Testis (tissue), 2 donors: ENCODE measurements at regions not wholly inside any gene's neighbourhood (a gene's known extent, or its start where the extent isn't known, plus 50 kb on each side); places are given as distances from the start of the nearest gene placed in this dataset.
A peak's percentile ranks its signal among the peaks of the same experiment; 100 is the strongest.
"Not testable (repeated sequence)": the region's sequence is repeated elsewhere in the genome, so short reads cannot be mapped to it uniquely, and the experiment has no call there.

Experiments
- DNase-seq: peaks from one replicate; pipeline ENCODE4 v3.0.0-alpha.2; 2019
- H3K27ac ChIP-seq, 2 donors: fragments of 200-600 bp; sonication (generic); one replicate each; pipeline ENCODE4 v1.5.1; 2019
- H3K27me3 ChIP-seq: fragments of 200-600 bp; sonication (generic); one replicate; pipeline ENCODE4 v1.5.1; 2019
- H3K36me3 ChIP-seq: fragments of 200-600 bp; sonication (generic); one replicate; pipeline ENCODE4 v1.5.1; 2017; ENCODE audit warnings: low read depth; ENCODE audit errors: missing control alignments
- H3K4me1 ChIP-seq: fragments of 200-600 bp; sonication (generic); one replicate; pipeline ENCODE4 v1.5.1; 2019
- H3K4me3 ChIP-seq, 2 donors: fragments of 200-600 bp; sonication (generic); one replicate each; pipeline ENCODE4 v1.5.1; 2017 to 2019
- H3K9me3 ChIP-seq: fragments of 200-600 bp; sonication (generic); one replicate; pipeline ENCODE4 v1.5.1; 2017
- POLR2A ChIP-seq: fragments of 450-650 bp; IDR thresholded peaks from one replicate; pipeline ENCODE4 v1.6.1; 2017; ENCODE audit warnings: antibody characterized with exemption, mild to moderate bottlenecking, moderate library complexity
- WGBS, 2 donors: methylation state at CpG; one replicate each; pipeline ENCODE4 v1.1.5; 2018; 5-methylcytosine and 5-hydroxymethylcytosine counted together
- intact Hi-C: fragments of 100-400 bp; cut with DNase I; formaldehyde crosslinking; loops from one replicate; pipeline ENCODE4 v1.15.1; 2023; ENCODE audit warnings: low total_unique reads
- TF ChIP-seq, protein P1 (sequence below), 3 experiments: fragments of 450-650 bp in 2 of 3; fragments of 200-600 bp in 1 of 3; sonication (generic) in 1 of 3; IDR thresholded peaks; one replicate each; pipeline ENCODE4 v1.5.1; 2016 to 2019; ENCODE audit warnings: antibody characterized with exemption in 3 of 3, mild to moderate bottlenecking in 2 of 3, moderate library complexity in 1 of 3

DNA sequence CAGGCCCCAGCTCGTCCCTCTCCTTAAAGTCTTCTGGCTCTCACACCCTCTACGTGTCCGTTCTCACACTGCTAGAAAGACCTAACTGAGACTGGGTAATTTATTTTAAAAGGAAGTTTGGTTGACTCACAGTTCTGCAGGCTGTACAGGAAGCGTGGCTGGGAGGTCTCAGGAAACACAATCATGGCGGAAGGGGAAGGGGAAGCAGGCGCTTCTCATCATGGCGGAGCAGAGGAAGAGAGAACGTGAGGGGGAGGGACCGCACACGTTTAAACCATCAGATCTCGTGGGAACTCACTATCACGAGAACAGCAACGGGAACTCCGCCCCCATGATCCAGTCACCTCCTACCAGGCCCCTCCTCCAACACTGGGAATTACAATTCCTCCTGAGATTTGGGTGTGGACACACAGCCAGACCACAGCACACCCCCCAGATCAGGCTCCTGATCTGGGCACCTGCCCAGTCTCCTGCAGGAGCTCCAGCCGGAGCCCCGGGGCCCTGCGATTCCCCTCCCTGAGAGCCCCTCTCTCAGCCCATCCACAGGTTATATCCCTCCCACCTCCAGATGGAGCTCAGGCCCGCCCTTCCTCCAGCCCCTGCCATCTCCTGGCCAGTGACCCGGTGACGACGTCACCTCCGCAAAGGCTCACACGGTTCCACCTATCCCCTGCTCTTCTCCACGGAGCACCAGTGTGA is 170.2 kb downstream of the BRD1 start:
- DNase-seq = peak; percentile 82
- H3K27ac ChIP-seq = peak overlapping the region in 1 of 2 donors; percentile 41
- no peak for TF ChIP-seq POLR2A
- 62 to 66% methylated on average over 15 to 24 of the region's 24 CpGs for WGBS, 2 donors
- intact Hi-C loops = no loop called here
- H3K9me3 ChIP-seq = no peaks in the 10 kb centered on the region
- no peaks in the 10 kb centered on the region for H3K27me3 ChIP-seq
- H3K4me3 ChIP-seq = peak overlapping the region; percentile 29 to 66
- H3K4me1 ChIP-seq = no peaks in the 10 kb centered on the region
- H3K36me3 ChIP-seq = no peaks in the 10 kb centered on the region

DNA sequence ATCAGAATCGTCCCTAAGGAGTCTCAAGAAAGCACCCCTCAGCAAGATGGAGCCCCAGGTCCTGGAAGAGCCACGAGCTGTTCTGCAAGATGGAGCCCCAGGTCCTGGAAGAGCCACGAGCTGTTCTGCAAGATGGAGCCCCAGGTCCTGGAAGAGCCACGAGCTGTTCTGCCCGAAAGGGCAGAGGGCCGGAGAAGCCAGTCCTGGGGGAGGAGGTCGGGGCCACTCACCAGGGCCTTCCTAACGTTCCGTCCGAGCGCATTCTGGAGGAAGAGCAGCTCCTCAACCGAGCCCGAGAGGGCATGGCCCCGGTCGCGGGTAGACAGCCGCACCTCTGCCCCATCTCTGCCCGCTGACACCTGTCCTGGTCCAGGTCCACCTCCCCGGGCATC is 170.8 kb downstream of the BRD1 start:
- H3K36me3 ChIP-seq, H3K4me1 ChIP-seq, H3K27me3 ChIP-seq, intact Hi-C loops, H3K9me3 ChIP-seq: not testable (repeated sequence)
- 60 to 66% methylated on average over 10 to 19 of the region's 19 CpGs for WGBS, 2 donors
- DNase-seq = peak; percentile 53
- peak overlapping the region in 1 of 2 donors; percentile 41 for H3K27ac ChIP-seq
- H3K4me3 ChIP-seq = peak overlapping the region; percentile 29 to 66

DNA sequence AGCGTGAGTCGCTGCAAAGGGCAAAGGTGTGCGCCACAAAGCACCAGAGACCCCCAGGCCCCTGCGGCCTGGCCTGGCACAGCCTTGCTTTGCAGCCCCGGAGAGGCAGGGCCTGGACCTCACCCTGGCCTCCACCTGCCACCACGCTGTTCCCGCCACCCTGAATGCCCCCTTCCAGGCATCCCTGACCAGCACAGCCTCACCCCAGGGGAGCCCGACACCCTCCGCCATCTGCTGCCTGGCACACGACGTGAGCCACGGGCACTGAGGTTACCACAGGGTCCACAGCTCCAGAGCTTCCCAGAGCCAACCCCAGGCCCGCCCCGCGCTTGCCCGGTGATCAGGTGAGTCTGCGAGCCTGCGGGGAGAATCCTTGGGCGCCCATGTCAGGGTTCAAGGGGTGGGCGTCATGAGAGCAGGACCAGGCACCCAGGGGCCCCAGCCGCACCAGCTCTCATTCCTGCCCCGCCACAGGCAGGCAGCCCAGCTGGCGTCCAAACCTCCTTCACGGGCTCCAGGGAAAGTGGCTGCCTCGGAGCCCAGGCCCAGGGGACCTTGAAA is 171.3 kb downstream of the BRD1 start:
- no peaks in the 10 kb centered on the region for H3K27me3 ChIP-seq
- H3K4me3 ChIP-seq = peak overlapping the region; percentile 29 to 66
- intact Hi-C loops = no loop called here
- H3K9me3 ChIP-seq = no peaks in the 10 kb centered on the region
- no peak overlapping the region for H3K27ac ChIP-seq
- TF ChIP-seq POLR2A = no peak
- TF ChIP-seq, protein P1, sequence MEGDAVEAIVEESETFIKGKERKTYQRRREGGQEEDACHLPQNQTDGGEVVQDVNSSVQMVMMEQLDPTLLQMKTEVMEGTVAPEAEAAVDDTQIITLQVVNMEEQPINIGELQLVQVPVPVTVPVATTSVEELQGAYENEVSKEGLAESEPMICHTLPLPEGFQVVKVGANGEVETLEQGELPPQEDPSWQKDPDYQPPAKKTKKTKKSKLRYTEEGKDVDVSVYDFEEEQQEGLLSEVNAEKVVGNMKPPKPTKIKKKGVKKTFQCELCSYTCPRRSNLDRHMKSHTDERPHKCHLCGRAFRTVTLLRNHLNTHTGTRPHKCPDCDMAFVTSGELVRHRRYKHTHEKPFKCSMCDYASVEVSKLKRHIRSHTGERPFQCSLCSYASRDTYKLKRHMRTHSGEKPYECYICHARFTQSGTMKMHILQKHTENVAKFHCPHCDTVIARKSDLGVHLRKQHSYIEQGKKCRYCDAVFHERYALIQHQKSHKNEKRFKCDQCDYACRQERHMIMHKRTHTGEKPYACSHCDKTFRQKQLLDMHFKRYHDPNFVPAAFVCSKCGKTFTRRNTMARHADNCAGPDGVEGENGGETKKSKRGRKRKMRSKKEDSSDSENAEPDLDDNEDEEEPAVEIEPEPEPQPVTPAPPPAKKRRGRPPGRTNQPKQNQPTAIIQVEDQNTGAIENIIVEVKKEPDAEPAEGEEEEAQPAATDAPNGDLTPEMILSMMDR (IDR thresholded peaks at IDR 0.05) = no peak
- H3K36me3 ChIP-seq = no peaks in the 10 kb centered on the region
- no peaks in the 10 kb centered on the region for H3K4me1 ChIP-seq
- no peak for DNase-seq
- WGBS, 2 donors = 55 to 73% methylated on average over 12 to 25 of the region's 25 CpGs

DNA sequence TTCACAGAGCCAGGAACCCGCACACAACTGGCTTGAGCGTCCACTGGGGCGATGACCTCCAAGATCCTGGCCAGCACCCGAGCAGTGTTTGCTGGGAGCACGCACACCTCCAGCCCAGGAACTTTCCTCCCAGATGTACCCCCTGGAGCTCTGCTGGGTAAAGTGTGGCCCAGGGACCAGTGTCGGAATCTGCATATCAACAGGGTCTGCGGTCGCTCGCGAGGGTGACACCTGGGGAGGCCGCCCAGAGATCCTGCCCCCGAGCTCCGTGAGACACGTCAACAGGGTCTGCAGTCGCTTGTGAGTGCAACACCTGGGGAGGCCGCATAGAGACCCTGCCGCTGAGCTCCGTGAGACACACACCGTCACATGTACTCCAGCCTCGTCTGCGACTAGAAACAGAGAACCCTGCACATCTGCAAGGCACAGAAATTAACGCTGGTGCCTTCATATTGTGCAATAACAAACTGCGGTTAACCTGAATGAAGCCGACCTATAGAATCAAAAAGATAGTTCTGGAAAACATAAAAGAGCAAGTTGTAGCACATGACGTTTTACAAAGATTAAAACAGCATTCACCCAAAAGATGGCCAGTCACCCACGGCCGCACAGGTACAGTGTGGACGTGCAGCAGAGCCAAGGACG is 172.4 kb downstream of the BRD1 start:
- no peak for DNase-seq
- Histone ChIP-seq H3K4me3 (no peak overlapping the region), H3K4me1 (no peaks in the 10 kb centered on the region), H3K9me3 (no peaks in the 10 kb centered on the region), H3K27ac (no peak overlapping the region), H3K36me3 (no peaks in the 10 kb centered on the region), H3K27me3 (no peaks in the 10 kb centered on the region)
- 55 to 60% methylated on average over 17 to 29 of the region's 29 CpGs for WGBS, 2 donors
- no peak for TF ChIP-seq POLR2A
- TF ChIP-seq, protein P1 (IDR thresholded peaks at IDR 0.05) = no peak
- intact Hi-C loops = no loop called here

DNA sequence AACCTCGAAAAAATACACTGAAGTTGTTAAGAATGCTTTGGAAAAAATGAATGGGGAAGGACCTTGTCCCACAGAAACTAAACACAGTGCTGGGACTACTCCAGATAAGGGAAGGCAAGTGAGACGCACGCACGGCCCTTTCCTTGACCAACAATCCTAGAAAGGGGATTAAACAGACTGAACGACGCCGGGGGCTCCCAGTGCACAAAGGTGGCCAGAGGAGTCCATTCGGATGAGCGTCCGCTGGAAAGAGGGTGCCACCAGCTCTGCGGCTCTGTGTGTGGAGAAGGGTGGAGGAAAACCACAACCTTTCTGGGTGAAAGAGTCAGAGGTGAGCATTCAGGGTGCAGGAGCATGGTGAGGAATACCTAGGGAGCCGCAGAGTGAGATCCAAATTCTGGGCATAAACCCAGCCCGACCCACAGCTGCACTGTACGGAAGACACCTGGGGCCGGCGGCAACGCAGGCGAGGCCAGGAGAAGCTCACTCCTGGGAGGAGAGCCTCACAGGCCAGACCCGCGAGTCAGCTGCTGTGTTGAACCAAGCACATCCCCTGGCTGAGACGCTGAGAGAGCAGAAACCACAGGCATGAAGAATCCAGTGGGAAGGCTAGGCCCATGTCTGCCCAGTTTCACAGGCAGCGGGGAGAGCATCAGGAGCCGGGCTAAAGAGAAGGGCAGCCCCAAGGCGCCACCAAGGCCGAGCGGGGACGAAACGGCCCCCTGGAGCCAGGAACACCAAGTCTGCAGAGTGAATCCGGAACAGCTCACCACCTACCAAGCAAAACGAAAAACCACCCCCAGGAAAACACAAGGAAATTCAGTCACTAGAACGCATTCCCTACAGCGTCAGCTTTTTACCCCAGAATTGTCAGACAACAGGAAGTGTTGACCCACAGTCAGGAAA is 177.1 kb downstream of the BRD1 start:
- intact Hi-C loops = no loop called here
- H3K27me3 ChIP-seq = no peaks in the 10 kb centered on the region

More for the DNA sequence above, 177.1 kb downstream of the BRD1 start:
- no peaks in the 10 kb centered on the region for H3K9me3 ChIP-seq
- WGBS, 2 donors = 90 to 91% methylated on average over 29 to 32 of the region's 32 CpGs
- no peaks in the 10 kb centered on the region for H3K4me1 ChIP-seq
- no peak for DNase-seq
- H3K4me3 ChIP-seq = no peak overlapping the region
- H3K27ac ChIP-seq = no peak overlapping the region
- TF ChIP-seq, protein P1 (IDR thresholded peaks at IDR 0.05) = no peak
- H3K36me3 ChIP-seq = no peaks in the 10 kb centered on the region
